ENCODE measurements at regions not wholly inside any gene's neighbourhood (a gene's known extent, or its start where the extent isn't known, plus 50 kb on each side); places are given as distances from the start of the nearest gene placed in this dataset.

- no peak for TF ChIP-seq CTCF (conservative IDR thresholded peaks at IDR 0.05; ENCODE audit: low read depth, low read length)
- TF ChIP-seq EZH2 (IDR thresholded peaks at IDR 0.05; ENCODE audit: low read length, unreplicated experiment) = no peak
Measured at GRCh38 chr5:57937025-57937424, 454.4 kb upstream of the ACTBL2 start.

All from PC-3 (cell line).